Neural cell (in vitro differentiated cells): ENCODE measurements at regions not wholly inside any gene's neighbourhood (a gene's known extent, or its start where the extent isn't known, plus 50 kb on each side); places are given as distances from the start of the nearest gene placed in this dataset.

ENCODE experiments used
- H2AFZ ChIP-seq: fragments of 200-600, 300-800 bp; sonication (generic), shearing (Covaris generic); 2 replicates; pipeline ENCODE4 v1.6.0; 2014; ENCODE audit warnings: low read depth, mild to moderate bottlenecking, antibody characterized with exemption, low read length, moderate library complexity
- H3F3A ChIP-seq: fragments of 200-600 bp; shearing (Covaris generic); 2 replicates; pipeline ENCODE4 v1.6.1; 2016; ENCODE audit warnings: mild to moderate bottlenecking, moderate library complexity, mixed read lengths, antibody characterized with exemption, low read length; ENCODE audit not compliant: insufficient read depth, poor library complexity, severe bottlenecking
- H3K27ac ChIP-seq: fragments of 200-600, 300-800 bp; sonication (generic), shearing (Covaris generic); 2 replicates; pipeline ENCODE4 v1.5.1; 2014; ENCODE audit warnings: mild to moderate bottlenecking, low read length, moderate library complexity
- H3K27me3 ChIP-seq: fragments of 300-800, 200-600 bp; sonication (generic), shearing (Covaris generic); 2 replicates; pipeline ENCODE4 v1.6.0; 2014; ENCODE audit warnings: mild to moderate bottlenecking, low read depth, low read length, moderate library complexity; ENCODE audit not compliant: insufficient read depth
- H3K36me3 ChIP-seq: fragments of 300-800, 200-600 bp; sonication (generic), shearing (Covaris generic); 2 replicates; pipeline ENCODE4 v1.5.1; 2014; ENCODE audit warnings: mild to moderate bottlenecking, antibody characterized with exemption, low read length, moderate library complexity; ENCODE audit not compliant: insufficient read depth
- H3K4me2 ChIP-seq: fragments of 300-800, 200-600 bp; sonication (generic), shearing (Covaris generic); 2 replicates; pipeline ENCODE4 v1.6.0; 2014; ENCODE audit warnings: mild to moderate bottlenecking, low read length
- H3K4me3 ChIP-seq: fragments of 300-800, 200-600 bp; sonication (generic), shearing (Covaris generic); 2 replicates; pipeline ENCODE4 v1.5.1; 2014; ENCODE audit warnings: mild to moderate bottlenecking, low read length, moderate library complexity
- H3K79me2 ChIP-seq: fragments of 200-600 bp; shearing (Covaris generic); replicated peaks from 2 replicates; pipeline ENCODE4 v1.6.0; 2014; ENCODE audit warnings: mild to moderate bottlenecking, low read length, moderate library complexity; ENCODE audit not compliant: insufficient read depth
- H3K9ac ChIP-seq: fragments of 300-800, 200-600 bp; sonication (generic), shearing (Covaris generic); 2 replicates; pipeline ENCODE4 v1.6.1; 2016; ENCODE audit warnings: mild to moderate bottlenecking, low read length, mixed read lengths
- H3K9me2 ChIP-seq: fragments of 200-600 bp; shearing (Covaris generic); 2 replicates; pipeline ENCODE4 v1.6.1; 2016; ENCODE audit warnings: mild to moderate bottlenecking, low read length, mixed read lengths; ENCODE audit not compliant: insufficient read depth
- H3K9me3 ChIP-seq: fragments of 200-600, 300-800 bp; sonication (generic), shearing (Covaris generic); 2 replicates; pipeline ENCODE4 v1.6.1; 2016; ENCODE audit warnings: mild to moderate bottlenecking, mixed run types, low read length, moderate library complexity, mixed read lengths
- H4K20me1 ChIP-seq: fragments of 200-600 bp; shearing (Covaris generic); 2 replicates; pipeline ENCODE4 v1.6.1; 2016; ENCODE audit warnings: mild to moderate bottlenecking, mixed run types; ENCODE audit not compliant: insufficient read depth
- EP300 ChIP-seq: fragments of 450-650 bp; conservative IDR thresholded peaks from 2 replicates; pipeline ENCODE4 v1.6.1; 2014; ENCODE audit warnings: antibody characterized with exemption, mild to moderate bottlenecking, moderate library complexity; ENCODE audit not compliant: poor library complexity, severe bottlenecking
- EZH2 ChIP-seq: fragments of 200-600, 300-800 bp; shearing (Covaris generic), sonication (generic); IDR thresholded peaks from 2 replicates; pipeline ENCODE4 v1.6.1; 2014; ENCODE audit warnings: antibody characterized with exemption, low read length, borderline replicate concordance, mild to moderate bottlenecking; ENCODE audit not compliant: insufficient read depth, poor library complexity, severe bottlenecking
- MXI1 ChIP-seq: fragments of 450-650 bp; conservative IDR thresholded peaks from 2 replicates; pipeline ENCODE4 v1.6.1; 2014; ENCODE audit warnings: antibody characterized with exemption, mild to moderate bottlenecking; ENCODE audit not compliant: poor library complexity, severe bottlenecking
- POLR2AphosphoS5 ChIP-seq: IDR thresholded peaks from 2 replicates; pipeline ENCODE4 v1.6.1; 2012
- RAD21 ChIP-seq: fragments of 450-650 bp; conservative IDR thresholded peaks from 2 replicates; pipeline ENCODE4 v1.6.1; 2014; ENCODE audit warnings: antibody characterized with exemption, mild to moderate bottlenecking, moderate library complexity
- SMC3 ChIP-seq: fragments of 450-650 bp; conservative IDR thresholded peaks from 2 replicates; pipeline ENCODE4 v1.6.1; 2014; ENCODE audit warnings: antibody characterized with exemption, mild to moderate bottlenecking, moderate library complexity; ENCODE audit not compliant: poor library complexity
- TAF1 ChIP-seq: IDR thresholded peaks from 2 replicates; pipeline ENCODE4 v1.6.1; 2012; ENCODE audit warnings: low read depth
- TF ChIP-seq, protein P1 (sequence below): fragments of 450-650 bp; IDR thresholded peaks from 2 replicates; pipeline ENCODE4 v1.5.1; 2014; ENCODE audit warnings: antibody characterized with exemption, mild to moderate bottlenecking, moderate library complexity; ENCODE audit not compliant: poor library complexity, severe bottlenecking
- TF ChIP-seq, protein P2 (sequence below): IDR thresholded peaks from 2 replicates; pipeline ENCODE4 v1.6.1; 2012; ENCODE audit warnings: borderline replicate concordance

DNA sequence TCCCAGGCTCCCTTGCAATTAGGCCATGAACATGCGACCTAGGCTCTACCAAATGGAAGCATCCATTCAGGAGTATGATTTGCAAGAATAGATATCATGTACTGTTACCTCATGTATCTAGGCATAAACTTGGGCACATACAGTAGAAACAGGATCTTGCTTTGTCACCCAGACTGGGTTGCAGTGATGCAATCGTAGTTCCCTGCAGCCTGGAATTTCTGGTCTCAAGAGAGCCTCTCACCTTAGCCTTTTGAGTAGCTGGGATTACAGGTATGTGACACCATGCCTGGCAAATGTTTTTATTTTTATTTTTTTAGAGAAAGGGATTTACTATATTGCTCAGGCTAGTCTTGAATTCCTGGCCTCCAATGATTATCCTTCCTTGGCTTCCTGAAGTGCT, 994.2 kb downstream of the ADGRL3 start:
- Histone ChIP-seq H3K4me3 (no peak overlapping the region), H3K4me2 (no peak overlapping the region), H3K9ac (no peak overlapping the region), H3K79me2 (no peaks in the 10 kb centered on the region), H3F3A (no peaks in the 10 kb centered on the region), H3K9me2 (no peaks in the 10 kb centered on the region), H3K27ac (no peak overlapping the region), H2AFZ (no peak overlapping the region), H3K9me3 (no peaks in the 10 kb centered on the region), H4K20me1 (no peaks in the 10 kb centered on the region), H3K36me3 (no peaks in the 10 kb centered on the region), H3K27me3 (no peaks in the 10 kb centered on the region)
- TF ChIP-seq POLR2AphosphoS5 = no peak
- TF ChIP-seq, protein P1, sequence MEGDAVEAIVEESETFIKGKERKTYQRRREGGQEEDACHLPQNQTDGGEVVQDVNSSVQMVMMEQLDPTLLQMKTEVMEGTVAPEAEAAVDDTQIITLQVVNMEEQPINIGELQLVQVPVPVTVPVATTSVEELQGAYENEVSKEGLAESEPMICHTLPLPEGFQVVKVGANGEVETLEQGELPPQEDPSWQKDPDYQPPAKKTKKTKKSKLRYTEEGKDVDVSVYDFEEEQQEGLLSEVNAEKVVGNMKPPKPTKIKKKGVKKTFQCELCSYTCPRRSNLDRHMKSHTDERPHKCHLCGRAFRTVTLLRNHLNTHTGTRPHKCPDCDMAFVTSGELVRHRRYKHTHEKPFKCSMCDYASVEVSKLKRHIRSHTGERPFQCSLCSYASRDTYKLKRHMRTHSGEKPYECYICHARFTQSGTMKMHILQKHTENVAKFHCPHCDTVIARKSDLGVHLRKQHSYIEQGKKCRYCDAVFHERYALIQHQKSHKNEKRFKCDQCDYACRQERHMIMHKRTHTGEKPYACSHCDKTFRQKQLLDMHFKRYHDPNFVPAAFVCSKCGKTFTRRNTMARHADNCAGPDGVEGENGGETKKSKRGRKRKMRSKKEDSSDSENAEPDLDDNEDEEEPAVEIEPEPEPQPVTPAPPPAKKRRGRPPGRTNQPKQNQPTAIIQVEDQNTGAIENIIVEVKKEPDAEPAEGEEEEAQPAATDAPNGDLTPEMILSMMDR = no peak
- TF ChIP-seq TAF1 = no peak
- TF ChIP-seq, protein P2, sequence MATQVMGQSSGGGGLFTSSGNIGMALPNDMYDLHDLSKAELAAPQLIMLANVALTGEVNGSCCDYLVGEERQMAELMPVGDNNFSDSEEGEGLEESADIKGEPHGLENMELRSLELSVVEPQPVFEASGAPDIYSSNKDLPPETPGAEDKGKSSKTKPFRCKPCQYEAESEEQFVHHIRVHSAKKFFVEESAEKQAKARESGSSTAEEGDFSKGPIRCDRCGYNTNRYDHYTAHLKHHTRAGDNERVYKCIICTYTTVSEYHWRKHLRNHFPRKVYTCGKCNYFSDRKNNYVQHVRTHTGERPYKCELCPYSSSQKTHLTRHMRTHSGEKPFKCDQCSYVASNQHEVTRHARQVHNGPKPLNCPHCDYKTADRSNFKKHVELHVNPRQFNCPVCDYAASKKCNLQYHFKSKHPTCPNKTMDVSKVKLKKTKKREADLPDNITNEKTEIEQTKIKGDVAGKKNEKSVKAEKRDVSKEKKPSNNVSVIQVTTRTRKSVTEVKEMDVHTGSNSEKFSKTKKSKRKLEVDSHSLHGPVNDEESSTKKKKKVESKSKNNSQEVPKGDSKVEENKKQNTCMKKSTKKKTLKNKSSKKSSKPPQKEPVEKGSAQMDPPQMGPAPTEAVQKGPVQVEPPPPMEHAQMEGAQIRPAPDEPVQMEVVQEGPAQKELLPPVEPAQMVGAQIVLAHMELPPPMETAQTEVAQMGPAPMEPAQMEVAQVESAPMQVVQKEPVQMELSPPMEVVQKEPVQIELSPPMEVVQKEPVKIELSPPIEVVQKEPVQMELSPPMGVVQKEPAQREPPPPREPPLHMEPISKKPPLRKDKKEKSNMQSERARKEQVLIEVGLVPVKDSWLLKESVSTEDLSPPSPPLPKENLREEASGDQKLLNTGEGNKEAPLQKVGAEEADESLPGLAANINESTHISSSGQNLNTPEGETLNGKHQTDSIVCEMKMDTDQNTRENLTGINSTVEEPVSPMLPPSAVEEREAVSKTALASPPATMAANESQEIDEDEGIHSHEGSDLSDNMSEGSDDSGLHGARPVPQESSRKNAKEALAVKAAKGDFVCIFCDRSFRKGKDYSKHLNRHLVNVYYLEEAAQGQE = no peak
- TF ChIP-seq EZH2 = no peak
- TF ChIP-seq RAD21 = no peak
- TF ChIP-seq EP300 = no peak
- TF ChIP-seq SMC3 = no peak
- TF ChIP-seq MXI1 = no peak

DNA sequence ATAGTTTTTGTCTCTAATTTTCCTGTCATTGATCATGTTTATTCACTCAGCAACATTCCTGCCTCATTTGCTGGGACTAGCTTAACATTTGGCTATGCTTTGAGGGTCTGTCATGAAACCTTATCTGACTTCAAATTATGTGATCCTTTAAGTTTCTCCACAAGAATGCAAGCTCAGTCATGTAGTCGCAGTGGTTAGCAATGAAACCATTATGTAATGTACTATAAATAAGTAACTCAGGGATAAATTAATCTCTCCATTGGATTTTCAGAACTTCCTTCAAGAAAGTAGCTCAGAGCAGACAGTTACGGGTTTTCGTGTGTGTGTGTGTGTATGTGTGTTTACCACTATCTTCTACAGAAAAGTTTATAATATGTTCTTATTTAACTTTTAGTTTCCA, 993.6 kb downstream of the ADGRL3 start:
- no peaks in the 10 kb centered on the region for H3K79me2 ChIP-seq
- no peaks in the 10 kb centered on the region for H3K27me3 ChIP-seq
- H2AFZ ChIP-seq = no peak overlapping the region
- no peaks in the 10 kb centered on the region for H3F3A ChIP-seq
- no peaks in the 10 kb centered on the region for H3K36me3 ChIP-seq
- H3K9ac ChIP-seq = no peak overlapping the region
- TF ChIP-seq, protein P2 = no peak
- TF ChIP-seq, protein P1 = no peak
- TF ChIP-seq EP300 = no peak
- no peak for TF ChIP-seq TAF1
- TF ChIP-seq POLR2AphosphoS5 = no peak
- no peak for TF ChIP-seq RAD21
- TF ChIP-seq MXI1 = no peak
- TF ChIP-seq SMC3 = no peak
- TF ChIP-seq EZH2 = no peak
- H3K9me3 ChIP-seq = no peaks in the 10 kb centered on the region
- no peaks in the 10 kb centered on the region for H4K20me1 ChIP-seq
- no peak overlapping the region for H3K27ac ChIP-seq
- no peak overlapping the region for H3K4me2 ChIP-seq
- H3K9me2 ChIP-seq = no peaks in the 10 kb centered on the region
- H3K4me3 ChIP-seq = no peak overlapping the region
